ENCODE measurements at regions not wholly inside any gene's neighbourhood (a gene's known extent, or its start where the extent isn't known, plus 50 kb on each side); places are given as distances from the start of the nearest gene placed in this dataset.

DNA sequence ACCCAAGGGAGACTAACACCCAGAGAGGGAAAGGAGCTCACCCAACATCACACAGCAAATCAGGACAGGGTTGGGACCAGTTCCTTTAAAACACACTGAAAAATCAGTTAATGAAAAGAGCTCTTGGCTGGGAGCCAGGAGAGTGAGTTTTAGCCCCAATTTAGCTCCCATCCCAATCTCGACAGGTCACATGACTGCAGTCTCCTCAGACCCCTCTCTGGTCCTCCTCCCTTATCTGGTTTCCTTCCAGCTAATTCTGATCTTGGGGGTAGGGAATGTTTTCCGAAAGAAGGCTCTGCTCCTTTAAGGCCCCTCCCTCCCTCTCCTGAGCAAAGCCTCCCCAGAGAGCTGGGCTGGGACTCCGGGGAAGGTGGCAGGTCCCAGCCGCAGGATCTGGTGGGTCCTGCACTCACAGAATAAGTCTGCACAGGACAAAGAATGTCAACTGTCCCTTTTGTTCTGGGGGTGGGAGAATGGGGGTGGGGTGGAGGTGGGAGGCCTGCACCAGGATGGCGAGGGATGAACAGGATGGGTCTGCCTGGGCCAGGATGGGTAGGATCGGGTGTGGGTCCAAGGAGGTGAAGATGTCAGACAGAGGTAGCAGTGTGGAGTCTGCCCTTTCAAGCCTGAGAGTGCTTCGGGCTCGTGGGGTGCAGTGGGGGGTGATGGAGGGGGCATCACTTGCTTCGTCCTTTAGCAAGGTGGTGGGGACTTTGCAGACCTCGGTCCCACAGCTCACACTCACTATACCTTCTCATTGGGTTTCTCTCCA, 57.3 kb upstream of the SSBP3 start:
- TF ChIP-seq, protein P1, sequence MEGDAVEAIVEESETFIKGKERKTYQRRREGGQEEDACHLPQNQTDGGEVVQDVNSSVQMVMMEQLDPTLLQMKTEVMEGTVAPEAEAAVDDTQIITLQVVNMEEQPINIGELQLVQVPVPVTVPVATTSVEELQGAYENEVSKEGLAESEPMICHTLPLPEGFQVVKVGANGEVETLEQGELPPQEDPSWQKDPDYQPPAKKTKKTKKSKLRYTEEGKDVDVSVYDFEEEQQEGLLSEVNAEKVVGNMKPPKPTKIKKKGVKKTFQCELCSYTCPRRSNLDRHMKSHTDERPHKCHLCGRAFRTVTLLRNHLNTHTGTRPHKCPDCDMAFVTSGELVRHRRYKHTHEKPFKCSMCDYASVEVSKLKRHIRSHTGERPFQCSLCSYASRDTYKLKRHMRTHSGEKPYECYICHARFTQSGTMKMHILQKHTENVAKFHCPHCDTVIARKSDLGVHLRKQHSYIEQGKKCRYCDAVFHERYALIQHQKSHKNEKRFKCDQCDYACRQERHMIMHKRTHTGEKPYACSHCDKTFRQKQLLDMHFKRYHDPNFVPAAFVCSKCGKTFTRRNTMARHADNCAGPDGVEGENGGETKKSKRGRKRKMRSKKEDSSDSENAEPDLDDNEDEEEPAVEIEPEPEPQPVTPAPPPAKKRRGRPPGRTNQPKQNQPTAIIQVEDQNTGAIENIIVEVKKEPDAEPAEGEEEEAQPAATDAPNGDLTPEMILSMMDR (conservative IDR thresholded peaks at IDR 0.05; ENCODE audit: low read length): no peak
- TF ChIP-seq EZH2phosphoT487 (IDR thresholded peaks at IDR 0.05; ENCODE audit: borderline replicate concordance, low read depth, low read length): no peak

Data from OCI-LY7 (cell line).